GM23248 (cell line): ENCODE measurements at regions not wholly inside any gene's neighbourhood (a gene's known extent, or its start where the extent isn't known, plus 50 kb on each side); places are given as distances from the start of the nearest gene placed in this dataset.

Experiments
- DNase-seq: peaks from one replicate; pipeline ENCODE4 v3.0.0-alpha.2; 2015
- H2AFZ ChIP-seq: fragments of 200-600 bp; sonication (generic); 2 replicates; pipeline ENCODE4 v1.6.1; 2016; ENCODE audit warnings: antibody characterized with exemption
- H3F3A ChIP-seq: fragments of 200-600 bp; sonication (generic); 2 replicates; pipeline ENCODE4 v1.6.1; 2016; ENCODE audit warnings: mild to moderate bottlenecking, antibody characterized with exemption, mixed run types; ENCODE audit not compliant: insufficient read depth
- H3K27ac ChIP-seq: fragments of 200-600 bp; sonication (generic); 2 replicates; pipeline ENCODE4 v1.5.1; 2016; ENCODE audit warnings: mild to moderate bottlenecking
- H3K27me3 ChIP-seq: fragments of 200-600 bp; sonication (generic); replicated peaks from 2 replicates; pipeline ENCODE4 v1.6.1; 2016; ENCODE audit warnings: mild to moderate bottlenecking; ENCODE audit not compliant: insufficient read depth
- H3K36me3 ChIP-seq: fragments of 200-600 bp; sonication (generic); 2 replicates; pipeline ENCODE4 v1.6.1; 2016; ENCODE audit warnings: low read depth, mild to moderate bottlenecking
- H3K4me1 ChIP-seq: fragments of 200-600 bp; sonication (generic); 2 replicates; pipeline ENCODE4 v1.6.1; 2016; ENCODE audit warnings: mild to moderate bottlenecking; ENCODE audit not compliant: insufficient read depth
- H3K4me2 ChIP-seq: fragments of 200-600 bp; sonication (generic); one replicate; pipeline ENCODE4 v1.6.1; 2016; ENCODE audit warnings: mild to moderate bottlenecking; ENCODE audit not compliant: unreplicated experiment
- H3K4me3 ChIP-seq: fragments of 200-600 bp; sonication (generic); 2 replicates; pipeline ENCODE4 v1.5.1; 2016; ENCODE audit warnings: mild to moderate bottlenecking
- H3K79me2 ChIP-seq: fragments of 200-600 bp; sonication (generic); 2 replicates; pipeline ENCODE4 v1.6.1; 2016; ENCODE audit warnings: mild to moderate bottlenecking; ENCODE audit not compliant: insufficient read depth
- H3K9ac ChIP-seq: fragments of 200-600 bp; sonication (generic); 2 replicates; pipeline ENCODE4 v1.6.1; 2016; ENCODE audit warnings: mild to moderate bottlenecking
- H3K9me2 ChIP-seq: fragments of 200-600 bp; sonication (generic); 2 replicates; pipeline ENCODE4 v1.6.1; 2016; ENCODE audit warnings: mixed run types, mild to moderate bottlenecking, moderate library complexity; ENCODE audit not compliant: insufficient read depth
- H3K9me3 ChIP-seq: fragments of 200-600 bp; sonication (generic); one replicate; pipeline ENCODE4 v1.6.1; 2017; ENCODE audit warnings: low read depth
- H4K20me1 ChIP-seq: fragments of 200-600 bp; sonication (generic); 2 replicates; pipeline ENCODE4 v1.6.0; 2016; ENCODE audit not compliant: insufficient read depth
- EZH2 ChIP-seq: fragments of 200-600 bp; sonication (generic); IDR thresholded peaks from 2 replicates; pipeline ENCODE4 v1.6.1; 2018; ENCODE audit warnings: antibody characterized with exemption, mild to moderate bottlenecking; ENCODE audit not compliant: insufficient read depth, poor library complexity, severe bottlenecking
- EZH2phosphoT487 ChIP-seq: fragments of 200-600 bp; sonication (generic); IDR thresholded peaks from 2 replicates; pipeline ENCODE4 v1.6.1; 2018; ENCODE audit warnings: antibody characterized with exemption, moderate library complexity, mild to moderate bottlenecking, low read depth; ENCODE audit not compliant: insufficient read depth
- WGBS, 2 experiments: methylation state at CpG; one replicate each; pipeline ENCODE4 v1.1.6; 2015 to 2017; ENCODE audit warnings: low lambda C conversion rate in 2 of 2, low coverage in 1 of 2; ENCODE audit errors: missing lambda C conversion rate in 2 of 2; 5-methylcytosine and 5-hydroxymethylcytosine counted together
- in situ Hi-C: fragments of 300-500 bp; cut with MboI; formaldehyde crosslinking; loops from 2 replicates; pipeline ENCODE4 v1.15.0; 2020

DNA sequence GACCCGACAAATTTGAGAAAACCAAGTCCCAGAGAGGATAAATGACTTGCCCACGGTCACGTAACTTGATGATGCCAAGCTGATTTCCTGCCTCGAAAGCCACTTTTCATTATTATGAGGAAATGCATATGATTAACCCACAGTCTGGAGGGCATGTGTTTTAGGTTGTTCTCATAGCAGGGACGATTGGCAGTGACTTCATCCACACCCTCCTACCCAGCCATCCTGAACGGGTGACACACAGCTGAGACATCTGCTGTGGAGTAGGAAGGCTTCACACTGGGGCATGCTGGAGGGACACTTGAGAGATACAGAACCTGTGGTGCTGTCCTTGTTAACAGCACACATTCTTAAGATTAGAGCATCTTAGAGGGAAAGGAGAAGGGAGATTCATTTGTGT, 65.4 kb upstream of the WDFY2 start:
- Histone ChIP-seq H3K4me2 (peak overlapping the region; percentile 39), H3K36me3 (no peaks in the 10 kb centered on the region), H2AFZ (no peak overlapping the region), H3K9me2 (no peaks in the 10 kb centered on the region), H3F3A (peaks cover 58% of the 10 kb centered on the region), H3K27me3 (no peaks in the 10 kb centered on the region), H3K4me3 (no peak overlapping the region), H3K9me3 (no peaks in the 10 kb centered on the region), H3K27ac (peak overlapping the region; percentile 81), H3K79me2 (no peaks in the 10 kb centered on the region), H4K20me1 (no peaks in the 10 kb centered on the region), H3K4me1 (peaks cover 37% of the 10 kb centered on the region), H3K9ac (peak overlapping the region; percentile 55)
- WGBS, 2 experiments, result 16 to 20% methylated on average over 6 of the region's 6 CpGs
- in situ Hi-C loops, result no loop called here
- TF ChIP-seq EZH2 (no peak), EZH2phosphoT487 (no peak)
- peak; percentile 91 for DNase-seq

DNA sequence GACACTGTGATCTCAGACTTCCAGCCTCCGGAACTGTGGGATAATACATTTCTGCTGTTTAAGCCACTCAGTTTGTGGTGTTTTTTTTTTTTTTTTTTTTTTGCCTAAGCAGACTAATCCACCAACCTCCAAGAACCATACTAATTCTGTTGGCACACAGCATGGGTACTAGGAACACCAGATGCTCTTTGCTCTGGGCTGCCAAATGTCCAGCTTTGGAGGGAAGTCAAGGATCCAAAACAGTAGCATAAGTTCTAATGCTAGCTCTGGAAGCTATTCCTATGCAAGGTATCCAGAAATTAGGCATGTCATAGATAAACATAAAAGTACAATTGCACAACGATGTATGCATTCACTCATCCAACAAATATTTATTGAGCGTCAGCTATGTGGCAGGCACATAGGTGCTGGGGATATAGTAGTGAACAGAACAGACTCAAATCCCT, 64.5 kb upstream of the WDFY2 start:
- Histone ChIP-seq H3K36me3 (no peaks in the 10 kb centered on the region), H3K9me3 (no peaks in the 10 kb centered on the region), H3K27ac (peak overlapping the region; percentile 81), H3K4me1 (peaks cover 47% of the 10 kb centered on the region), H4K20me1 (no peaks in the 10 kb centered on the region), H3K79me2 (no peaks in the 10 kb centered on the region), H2AFZ (no peak overlapping the region), H3K4me3 (no peak overlapping the region), H3F3A (peaks cover 68% of the 10 kb centered on the region), H3K4me2 (peak overlapping the region; percentile 39), H3K27me3 (no peaks in the 10 kb centered on the region), H3K9me2 (no peaks in the 10 kb centered on the region), H3K9ac (peak overlapping the region; percentile 55)
- TF ChIP-seq EZH2, result no peak
- no peak for TF ChIP-seq EZH2phosphoT487
- DNase-seq, result peak; percentile 71
- in situ Hi-C loops, result no loop called here
- 2% methylated on average over 3 of the region's 3 CpGs for WGBS, 2 experiments

DNA sequence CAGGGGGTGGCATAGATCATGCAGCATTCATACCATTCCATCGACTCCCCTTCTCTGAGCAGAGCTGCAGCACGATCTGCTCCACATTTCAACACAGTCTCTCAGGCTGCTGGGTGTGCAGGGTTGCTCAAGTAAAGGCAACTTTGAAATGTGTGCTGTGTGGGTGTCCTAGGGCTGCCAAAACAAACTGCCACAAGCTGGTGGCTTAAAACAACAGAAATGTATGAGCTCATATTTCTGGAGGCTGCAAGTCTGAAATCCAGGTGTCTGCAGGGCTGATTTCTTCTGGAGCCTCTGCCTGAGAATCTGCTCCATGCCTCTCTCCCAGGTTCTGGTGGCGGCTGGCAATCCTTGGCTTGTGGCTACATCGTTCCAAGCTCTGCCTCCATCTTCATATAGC, 63.7 kb upstream of the WDFY2 start:
- Histone ChIP-seq H3K9me3 (no peaks in the 10 kb centered on the region), H3F3A (peaks cover 75% of the 10 kb centered on the region), H3K27ac (peak overlapping the region; percentile 81), H3K4me3 (no peak overlapping the region), H2AFZ (no peak overlapping the region), H4K20me1 (no peaks in the 10 kb centered on the region), H3K27me3 (no peaks in the 10 kb centered on the region), H3K9ac (peak overlapping the region; percentile 55), H3K36me3 (no peaks in the 10 kb centered on the region), H3K4me2 (peak overlapping the region; percentile 39), H3K79me2 (no peaks in the 10 kb centered on the region), H3K9me2 (no peaks in the 10 kb centered on the region), H3K4me1 (peaks cover 54% of the 10 kb centered on the region)
- 42 to 47% methylated on average over 4 of the region's 4 CpGs for WGBS, 2 experiments
- TF ChIP-seq EZH2, result no peak
- TF ChIP-seq EZH2phosphoT487, result no peak
- in situ Hi-C loops, result no loop called here
- DNase-seq, result peak; percentile 90

- H3K9ac ChIP-seq, result peak overlapping the region; percentile 68
- no peaks in the 10 kb centered on the region for H3K36me3 ChIP-seq
- H2AFZ ChIP-seq, result 0 out of 2 replicates have a peak overlapping the region, but pooled peaks have one; percentile 27
- H3K27ac ChIP-seq, result peak overlapping the region; percentile 95
- H3K4me3 ChIP-seq, result no peak overlapping the region
- peaks cover 61% of the 10 kb centered on the region for H3K4me1 ChIP-seq
- H3F3A ChIP-seq, result peaks cover 79% of the 10 kb centered on the region
- WGBS, 2 experiments, result 2 to 3% methylated on average over 4 of the region's 4 CpGs
- H3K4me2 ChIP-seq, result peak overlapping the region; percentile 59
- in situ Hi-C loops, result no loop called here
- peak; percentile 90 for DNase-seq
- no peaks in the 10 kb centered on the region for H4K20me1 ChIP-seq
- H3K9me2 ChIP-seq, result no peaks in the 10 kb centered on the region
- no peaks in the 10 kb centered on the region for H3K9me3 ChIP-seq
- H3K27me3 ChIP-seq, result no peaks in the 10 kb centered on the region
- H3K79me2 ChIP-seq, result no peaks in the 10 kb centered on the region
- TF ChIP-seq EZH2phosphoT487 (no peak), EZH2 (no peak)
Observed at GRCh38 chr13:51523082-51523518, 61.2 kb upstream of the WDFY2 start.

DNA sequence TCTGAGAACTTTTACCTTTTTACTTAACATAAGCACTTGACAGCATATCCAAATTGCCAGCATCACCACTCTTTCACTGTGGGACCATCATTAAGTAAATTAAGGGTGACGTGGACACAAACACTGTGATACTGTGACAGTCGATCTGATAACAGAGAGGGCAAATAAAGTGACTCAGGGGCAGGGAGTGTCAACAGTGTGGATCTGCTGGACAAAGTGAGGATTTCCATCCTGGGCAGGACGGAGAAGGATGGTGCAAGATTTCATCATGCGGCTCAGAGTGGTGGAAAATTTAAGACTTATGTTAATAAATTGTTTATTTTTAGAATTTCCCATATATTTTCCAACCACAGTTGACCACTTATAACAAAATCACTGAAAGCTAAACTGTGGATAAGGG, 60.0 kb upstream of the WDFY2 start:
- H3K27ac ChIP-seq, result peak overlapping the region; percentile 95
- TF ChIP-seq EZH2phosphoT487 (no peak), EZH2 (no peak)
- H3K27me3 ChIP-seq, result no peaks in the 10 kb centered on the region
- peak overlapping the region; percentile 68 for H3K9ac ChIP-seq
- no peak overlapping the region for H3K4me3 ChIP-seq
- in situ Hi-C loops, result no loop called here
- H3K9me2 ChIP-seq, result no peaks in the 10 kb centered on the region
- no peaks in the 10 kb centered on the region for H3K36me3 ChIP-seq
- no peaks in the 10 kb centered on the region for H3K79me2 ChIP-seq
- peak overlapping the region; percentile 26; the same call in 1 of the 2 replicates for H2AFZ ChIP-seq
- peaks cover 49% of the 10 kb centered on the region for H3K4me1 ChIP-seq
- H3F3A ChIP-seq, result peaks cover 67% of the 10 kb centered on the region
- no peaks in the 10 kb centered on the region for H4K20me1 ChIP-seq
- WGBS, 2 experiments, result 70 to 73% methylated on average over 4 of the region's 4 CpGs
- H3K4me2 ChIP-seq, result peak overlapping the region; percentile 59
- DNase-seq, result peak; percentile 62
- H3K9me3 ChIP-seq, result no peaks in the 10 kb centered on the region
